ENCODE measurements at regions not wholly inside any gene's neighbourhood (a gene's known extent, or its start where the extent isn't known, plus 50 kb on each side); places are given as distances from the start of the nearest gene placed in this dataset.

- no peaks in the 10 kb centered on the region for H4K20me1 ChIP-seq (ENCODE audit: low read depth)
- no peak overlapping the region for H2AFZ ChIP-seq (replicated peaks)
- Mint-ChIP-seq H3K9me3 (no peaks in the 10 kb centered on the region), H3K27ac (no peak overlapping the region), H3K4me3 (no peak overlapping the region), H3K36me3 (no peaks in the 10 kb centered on the region), H3K27me3 (ENCODE audit: insufficient read depth, low read depth) (no peaks in the 10 kb centered on the region), H3K4me1 (no peaks in the 10 kb centered on the region)
- H3K27me3 ChIP-seq: no peaks in the 10 kb centered on the region
- no peak for TF ChIP-seq EZH2 (IDR thresholded peaks at IDR 0.05)
- TF ChIP-seq EZH2phosphoT487 (IDR thresholded peaks at IDR 0.05): no peak
- no peak for TF ChIP-seq CTCF (IDR thresholded peaks at IDR 0.05)
- H3K4me3 ChIP-seq: no peak overlapping the region
- no peaks in the 10 kb centered on the region for H3K9me3 ChIP-seq (ENCODE audit: low read depth)
- H3K36me3 ChIP-seq: no peaks in the 10 kb centered on the region
- no peak overlapping the region for H3K27ac ChIP-seq
- H3F3A ChIP-seq (ENCODE audit: low read depth): no peaks in the 10 kb centered on the region
- no peaks in the 10 kb centered on the region for H3K4me1 ChIP-seq
- H3K4me2 ChIP-seq: no peak overlapping the region
- no peaks in the 10 kb centered on the region for H3K79me2 ChIP-seq (ENCODE audit: low read depth)
- H3K9ac ChIP-seq: no peak overlapping the region
- DNase-seq (ENCODE audit: low spot score): no peak
Observed at GRCh38 chr3:167095976-167096375, 284.1 kb downstream of the ZBBX start.

- H3K36me3 Mint-ChIP-seq: no peaks in the 10 kb centered on the region
- H3K4me1 Mint-ChIP-seq: no peaks in the 10 kb centered on the region
- H3K9me3 ChIP-seq (ENCODE audit: low read depth): no peaks in the 10 kb centered on the region
- no peak overlapping the region for H2AFZ ChIP-seq (replicated peaks)
- H3K36me3 ChIP-seq: no peaks in the 10 kb centered on the region
- H3K4me3 Mint-ChIP-seq: no peak overlapping the region
- H3K9ac ChIP-seq: no peak overlapping the region
- TF ChIP-seq EZH2phosphoT487 (IDR thresholded peaks at IDR 0.05): no peak
- TF ChIP-seq EZH2 (IDR thresholded peaks at IDR 0.05): no peak
- no peak for TF ChIP-seq CTCF (IDR thresholded peaks at IDR 0.05)
- no peak overlapping the region for H3K27ac ChIP-seq
- H4K20me1 ChIP-seq (ENCODE audit: low read depth): no peaks in the 10 kb centered on the region
- DNase-seq (ENCODE audit: low spot score): no peak
- H3K9me3 Mint-ChIP-seq: no peaks in the 10 kb centered on the region
- no peak overlapping the region for H3K4me2 ChIP-seq
- H3K27ac Mint-ChIP-seq: no peak overlapping the region
- H3K4me1 ChIP-seq: no peaks in the 10 kb centered on the region
- no peaks in the 10 kb centered on the region for H3K79me2 ChIP-seq (ENCODE audit: low read depth)
- no peak overlapping the region for H3K4me3 ChIP-seq
- H3F3A ChIP-seq (ENCODE audit: low read depth): no peaks in the 10 kb centered on the region
- H3K27me3 Mint-ChIP-seq (ENCODE audit: insufficient read depth, low read depth): no peaks in the 10 kb centered on the region
- no peaks in the 10 kb centered on the region for H3K27me3 ChIP-seq
Observed at GRCh38 chr3:167094632-167095031, 285.5 kb downstream of the ZBBX start.

GRCh38 chr3:167091226-167091625 lies 288.9 kb downstream of the ZBBX start:
- Histone ChIP-seq H3K27ac (no peak overlapping the region), H3K4me2 (no peak overlapping the region), H3F3A (ENCODE audit: low read depth) (no peaks in the 10 kb centered on the region), H3K27me3 (no peaks in the 10 kb centered on the region), H3K79me2 (ENCODE audit: low read depth) (no peaks in the 10 kb centered on the region), H3K9ac (no peak overlapping the region), H3K36me3 (no peaks in the 10 kb centered on the region), H4K20me1 (ENCODE audit: low read depth) (no peaks in the 10 kb centered on the region), H3K9me3 (ENCODE audit: low read depth) (no peaks in the 10 kb centered on the region), H3K4me3 (no peak overlapping the region), H2AFZ (replicated peaks) (no peak overlapping the region), H3K4me1 (no peaks in the 10 kb centered on the region)
- no peak overlapping the region for H3K27ac Mint-ChIP-seq
- TF ChIP-seq EZH2 (IDR thresholded peaks at IDR 0.05) (no peak), EZH2phosphoT487 (IDR thresholded peaks at IDR 0.05) (no peak), CTCF (IDR thresholded peaks at IDR 0.05) (no peak)
- no peaks in the 10 kb centered on the region for H3K4me1 Mint-ChIP-seq
- no peaks in the 10 kb centered on the region for H3K9me3 Mint-ChIP-seq
- no peaks in the 10 kb centered on the region for H3K36me3 Mint-ChIP-seq
- no peaks in the 10 kb centered on the region for H3K27me3 Mint-ChIP-seq (ENCODE audit: insufficient read depth, low read depth)
- DNase-seq (ENCODE audit: low spot score): no peak
- no peak overlapping the region for H3K4me3 Mint-ChIP-seq
